HPDE6-E6E7 (cell line): ENCODE measurements at regions not wholly inside any gene's neighbourhood (a gene's known extent, or its start where the extent isn't known, plus 50 kb on each side); places are given as distances from the start of the nearest gene placed in this dataset.
"Not testable (repeated sequence)": the region's sequence is repeated elsewhere in the genome, so short reads cannot be mapped to it uniquely, and the experiment has no call there.

Experiments used
- DNase-seq: peaks from one replicate; pipeline ENCODE4 v3.0.0; 2011; ENCODE audit warnings: missing footprints; ENCODE audit errors: extremely low spot score

DNA sequence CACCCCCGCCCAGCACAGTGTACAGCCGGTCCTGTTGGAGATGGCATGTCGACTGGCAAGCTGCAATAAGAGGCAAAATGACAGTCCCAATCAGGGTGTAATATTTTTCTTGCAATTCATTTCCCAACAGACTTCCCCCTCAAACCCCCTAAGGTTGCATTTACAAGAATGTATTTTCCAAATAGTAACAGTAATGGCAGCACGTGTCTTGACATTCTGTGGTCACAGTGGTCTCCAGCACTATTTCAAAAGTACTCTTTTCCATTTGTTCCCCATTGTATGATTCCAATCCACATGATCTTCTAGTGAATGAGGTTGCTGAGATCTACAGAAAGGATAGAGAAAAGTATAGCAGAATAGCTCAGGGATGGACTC lies 97.8 kb upstream of the CARMIL1 start:
- no peak for DNase-seq

DNA sequence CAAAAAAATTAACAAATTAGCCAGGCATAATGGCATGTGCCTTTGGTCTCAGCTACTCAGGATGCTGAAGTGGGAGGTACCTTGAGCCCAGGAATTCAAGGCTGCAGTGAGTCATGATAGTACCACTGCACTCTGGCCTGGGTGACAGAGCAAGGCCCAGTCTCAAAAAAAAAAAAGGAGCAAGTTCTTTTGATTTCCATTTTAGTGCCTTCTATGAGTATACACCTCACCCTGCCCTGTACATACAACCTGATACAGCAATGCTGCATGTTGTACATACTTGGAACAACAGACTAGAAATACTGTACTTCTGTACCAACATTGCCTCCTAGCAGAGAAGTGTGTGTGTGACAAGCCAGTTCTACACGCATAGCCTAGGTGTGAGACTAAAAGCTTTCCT lies 97.3 kb upstream of the CARMIL1 start:
- no peak for DNase-seq

DNA sequence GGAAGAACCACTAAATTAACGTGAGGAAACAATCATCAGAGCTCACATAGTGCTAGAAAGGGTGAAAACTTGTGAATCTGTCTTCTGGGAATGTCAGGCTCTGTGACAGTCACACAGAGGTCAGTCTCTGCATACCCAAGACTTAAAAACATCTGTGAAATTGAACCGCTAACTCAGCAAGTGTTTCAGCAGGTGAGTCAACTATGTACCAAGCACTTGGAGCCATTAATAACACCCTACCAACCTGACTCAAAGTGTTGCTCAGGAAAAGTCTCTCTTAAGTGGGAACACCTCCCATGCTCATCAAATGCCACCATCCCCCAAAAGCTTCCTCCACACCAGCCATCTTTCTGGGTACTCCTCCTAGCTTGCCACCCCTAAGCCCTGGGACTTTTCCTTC lies 92.3 kb upstream of the CARMIL1 start:
- DNase-seq, result no peak

DNA sequence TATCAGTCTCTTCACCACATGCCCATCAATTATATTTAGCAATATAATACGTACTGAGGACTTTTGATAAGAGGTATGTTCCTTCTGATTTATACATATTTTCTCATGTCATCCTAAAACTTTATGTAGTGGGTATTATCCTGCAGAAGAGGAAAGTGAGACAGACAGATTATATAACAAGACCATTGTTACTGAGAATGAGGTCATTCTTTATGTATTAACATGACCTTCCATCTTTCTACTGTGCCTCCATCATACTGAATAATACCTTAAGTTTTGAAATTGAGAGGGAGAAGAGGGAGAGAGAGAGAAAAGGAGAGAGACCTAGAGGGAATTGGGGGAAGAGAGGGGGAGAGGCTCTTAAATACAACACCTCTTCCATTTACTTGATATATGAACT lies 90.9 kb upstream of the CARMIL1 start:
- no peak for DNase-seq

DNA sequence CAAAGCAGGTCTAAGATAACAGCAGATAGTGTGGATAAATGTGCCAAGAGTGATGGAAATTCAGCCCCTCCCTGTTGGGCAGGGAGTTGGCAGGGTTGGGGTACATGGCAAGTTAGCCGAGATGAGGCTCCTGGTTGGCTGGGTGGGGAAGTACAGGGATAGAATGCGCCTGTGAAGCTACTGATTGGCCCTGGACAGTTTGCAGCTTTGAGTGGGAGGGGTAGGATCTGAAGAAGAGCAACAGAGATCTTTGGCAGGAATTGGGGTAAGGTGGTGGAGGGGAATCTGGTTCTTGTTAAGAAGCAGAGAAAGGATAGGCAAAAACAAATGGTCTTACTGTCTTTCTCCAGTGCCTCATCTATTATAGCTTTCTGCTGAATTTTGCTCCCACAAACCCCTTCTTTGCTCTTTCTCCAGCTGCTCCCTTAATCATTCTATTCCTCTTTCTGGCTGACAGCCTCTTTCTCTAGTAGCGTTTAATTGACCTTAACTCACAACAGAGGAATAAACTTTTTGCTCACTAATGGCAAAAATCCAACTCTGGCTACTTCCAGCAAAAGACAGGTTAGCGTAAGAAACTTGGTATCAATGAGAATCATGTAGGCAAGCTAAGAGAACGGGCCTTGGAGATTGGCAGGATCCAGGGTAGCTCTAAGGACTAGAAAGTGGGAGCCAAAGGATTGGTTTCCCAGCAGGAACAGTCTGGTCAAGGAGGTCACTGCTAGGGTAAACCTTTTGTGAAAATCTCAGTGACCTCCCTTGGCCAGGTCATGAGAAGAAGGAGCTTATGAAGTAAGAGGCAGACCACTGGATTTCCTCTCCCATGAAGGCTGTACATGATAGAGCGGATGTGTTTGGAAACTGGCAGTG lies 86.3 kb upstream of the CARMIL1 start:
- DNase-seq, result no peak

DNA sequence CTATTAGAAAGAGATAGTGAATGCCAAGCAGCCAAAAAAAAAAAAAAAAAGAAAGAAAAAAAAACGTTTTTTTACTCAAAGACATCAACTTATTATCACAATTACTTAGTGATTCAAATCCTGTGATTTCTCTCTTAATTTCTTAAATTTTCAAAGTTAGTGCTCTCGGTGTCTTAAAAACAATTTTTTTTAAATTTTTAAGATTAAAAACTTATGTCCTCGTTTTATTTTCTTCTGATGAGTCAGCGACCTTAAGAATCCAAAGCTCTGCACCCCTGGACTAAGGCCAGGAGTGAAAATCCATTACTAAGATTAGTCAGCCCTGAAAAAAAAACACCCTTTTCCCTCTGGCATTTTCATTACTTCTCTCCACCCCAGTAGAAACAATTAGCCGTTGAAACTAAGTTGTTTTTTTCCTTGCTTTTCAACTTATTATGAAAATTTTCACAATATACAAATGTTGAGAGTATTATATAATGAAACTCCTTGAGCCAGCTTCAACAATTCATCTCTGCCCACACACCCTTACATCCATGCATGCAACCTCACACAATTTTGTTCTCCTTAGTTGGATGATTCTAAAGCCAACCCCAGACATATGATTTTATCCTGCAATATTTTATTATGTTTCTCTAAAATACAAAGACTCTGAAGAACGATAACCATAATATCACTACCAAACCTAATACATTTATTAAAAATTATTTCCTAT lies 85.6 kb upstream of the CARMIL1 start:
- DNase-seq, result peak; percentile 64

DNA sequence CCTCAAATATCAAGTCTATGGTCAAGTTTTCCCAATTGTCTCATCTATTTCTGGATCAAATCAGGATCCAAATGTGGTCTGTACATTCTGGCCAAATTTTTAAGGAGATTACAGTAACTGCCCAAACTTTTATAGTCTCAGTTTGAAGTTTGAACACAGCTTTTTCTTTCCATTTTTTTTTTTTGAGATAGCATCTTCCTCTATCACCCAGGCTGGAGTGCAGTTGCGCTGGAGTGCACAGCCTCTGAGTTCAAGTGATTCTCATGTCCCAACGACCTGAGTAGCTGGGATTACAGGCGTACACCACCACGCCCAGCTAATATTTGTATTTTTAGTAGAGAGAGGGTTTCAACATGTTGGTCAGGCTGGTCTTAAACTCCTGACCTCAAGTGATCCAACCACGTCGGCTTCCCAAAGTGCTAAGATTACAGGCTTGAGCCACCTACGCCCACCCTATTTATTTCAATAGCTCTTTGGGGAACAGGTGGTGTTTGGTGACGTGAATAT lies 84.9 kb upstream of the CARMIL1 start:
- DNase-seq, result no peak

DNA sequence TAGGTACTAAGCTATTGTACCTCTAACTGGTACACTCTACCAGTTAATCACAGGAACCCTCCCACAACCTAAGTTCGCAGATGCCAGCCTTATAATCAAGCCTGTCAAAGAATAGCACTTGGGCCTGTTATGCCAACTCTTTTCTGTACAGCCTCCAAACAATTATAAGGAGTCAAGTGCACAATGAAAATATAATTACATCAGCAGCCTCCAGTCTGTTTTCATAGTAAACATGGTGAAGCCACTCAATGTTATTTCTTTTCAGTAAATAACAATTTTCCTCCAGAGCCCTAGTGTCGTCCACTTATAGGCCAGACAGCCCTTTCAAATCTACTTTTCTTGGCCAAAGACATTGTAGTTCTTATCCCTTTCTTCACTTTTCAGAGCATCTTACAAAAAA lies 82.7 kb upstream of the CARMIL1 start:
- DNase-seq, result no peak

DNA sequence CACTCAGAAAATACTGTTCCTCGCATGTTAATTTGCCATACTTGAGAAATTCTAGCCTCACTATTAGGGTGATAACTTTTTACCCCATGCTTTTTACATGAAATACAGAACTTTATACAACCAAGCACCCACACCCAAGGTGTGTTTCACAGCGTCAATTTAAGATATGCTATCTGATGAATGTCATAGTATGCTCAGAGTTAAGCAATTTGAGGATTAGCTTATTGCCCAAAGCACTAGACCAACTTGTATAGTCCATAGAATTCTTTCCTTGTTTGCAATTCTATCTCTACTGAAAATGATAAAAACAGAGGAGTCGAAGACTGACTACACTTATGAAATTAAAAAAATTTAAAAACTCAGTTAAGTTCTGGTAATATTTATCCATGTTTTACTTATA lies 82.1 kb upstream of the CARMIL1 start:
- DNase-seq, result no peak

DNA sequence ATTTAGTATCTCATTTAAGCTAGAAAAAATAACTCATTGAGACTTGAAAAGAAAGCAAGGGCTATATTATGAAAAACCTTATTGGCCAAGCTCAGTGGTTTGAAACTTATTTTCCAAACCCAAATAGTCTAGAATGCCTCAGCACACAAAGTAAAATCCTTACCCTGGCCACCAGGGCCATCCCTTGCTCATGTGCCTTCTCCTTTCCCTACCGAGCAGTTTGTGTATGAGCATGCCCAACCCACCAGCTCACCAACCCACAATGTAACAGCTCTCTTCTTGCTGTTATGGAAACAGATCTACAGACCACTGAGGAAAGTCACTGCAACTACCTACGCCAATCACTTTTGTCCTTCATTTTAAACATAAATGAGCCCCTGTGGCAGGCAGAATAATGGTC lies 79.6 kb upstream of the CARMIL1 start:
- no peak for DNase-seq

DNA sequence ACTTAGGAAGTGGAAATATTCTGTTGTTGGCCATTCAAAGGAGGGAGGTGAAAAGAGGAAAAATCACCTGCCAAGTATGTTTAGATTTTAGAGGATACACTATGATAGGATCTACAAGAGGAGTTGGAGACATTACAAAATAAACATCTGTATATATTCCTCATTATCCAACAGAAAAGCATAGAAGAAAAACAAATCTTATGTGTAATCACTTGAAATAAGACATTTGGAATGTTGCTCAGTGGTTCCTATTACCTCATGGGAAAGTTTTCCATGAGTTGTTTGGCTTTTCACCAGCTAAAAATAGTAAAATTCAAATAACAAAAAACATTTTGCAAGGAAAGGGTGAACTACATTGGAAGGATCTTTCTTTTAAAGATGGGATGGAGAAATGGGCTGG lies 76.7 kb upstream of the CARMIL1 start:
- DNase-seq, result no peak

DNA sequence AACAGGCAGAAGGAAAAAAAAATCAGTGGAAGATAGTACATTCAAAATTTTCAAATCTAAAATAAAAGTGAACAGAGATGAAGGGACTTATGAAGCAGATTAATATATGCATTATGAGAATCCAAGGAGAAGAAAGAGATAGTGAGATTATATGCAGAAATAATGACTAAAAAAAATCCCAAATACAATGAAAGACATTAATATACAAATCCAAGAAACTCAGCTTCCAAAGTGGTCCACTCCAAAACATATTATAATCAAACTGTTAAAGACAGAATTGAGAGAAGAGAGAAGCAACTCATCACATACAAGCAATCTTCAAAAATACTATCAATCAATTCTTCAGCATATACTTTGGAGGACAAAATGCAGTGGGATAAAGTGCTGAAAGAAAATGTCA lies 73.5 kb upstream of the CARMIL1 start:
- no peak for DNase-seq

DNA sequence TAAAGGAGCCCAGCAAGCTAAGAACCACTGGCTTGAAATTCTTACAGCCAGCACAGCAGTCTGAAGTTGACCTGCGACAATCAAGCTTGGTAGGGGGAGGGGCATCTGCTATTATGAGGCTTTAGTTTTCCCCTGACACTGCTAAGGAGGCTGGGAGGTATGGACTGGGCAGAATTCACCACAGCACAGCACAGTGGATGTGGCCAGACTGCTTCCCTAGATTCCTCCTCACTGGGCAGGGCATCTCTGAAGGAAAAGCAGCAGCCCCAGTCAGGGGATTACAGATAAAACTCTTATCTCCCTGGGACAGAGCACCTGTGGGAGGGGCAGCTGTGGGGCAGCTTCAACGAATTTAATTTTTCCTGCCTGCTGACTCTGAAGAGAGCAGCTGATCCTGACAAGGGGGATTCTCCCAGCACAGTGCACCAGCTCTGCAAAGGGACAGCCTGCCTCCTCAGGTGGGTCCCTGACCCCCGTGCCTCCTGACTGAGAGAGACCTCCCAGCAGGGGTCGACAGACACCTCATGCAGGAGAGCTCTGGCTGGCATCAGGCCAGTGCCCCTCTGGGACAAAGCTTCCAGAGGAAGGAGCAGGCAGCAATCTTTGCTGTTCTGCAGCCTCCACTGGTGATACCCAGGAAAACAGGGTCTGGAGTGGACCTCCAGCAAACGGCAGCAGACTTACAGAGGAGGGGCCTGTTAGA lies 71.6 kb upstream of the CARMIL1 start:
- not testable (repeated sequence) for DNase-seq

DNA sequence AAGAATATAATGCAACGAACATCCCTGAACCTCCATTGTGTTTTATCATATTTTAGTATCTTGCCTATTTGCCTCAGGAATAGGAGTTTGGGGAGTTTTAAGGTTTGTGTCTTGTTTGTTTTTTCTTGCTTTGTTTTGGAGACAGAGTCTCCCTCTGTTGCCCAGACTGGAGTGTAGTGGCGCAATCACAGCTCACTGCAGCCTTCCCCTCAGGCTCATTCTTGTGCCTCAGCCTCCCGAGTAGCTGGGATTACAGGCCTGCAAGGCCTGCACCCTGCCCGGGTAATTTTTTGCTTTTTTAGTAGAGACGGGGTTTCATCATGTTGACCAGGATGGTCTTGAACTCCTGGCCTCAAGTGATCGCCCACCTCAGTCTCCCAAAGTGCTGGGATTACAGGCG lies 63.3 kb upstream of the CARMIL1 start:
- DNase-seq, result no peak

DNA sequence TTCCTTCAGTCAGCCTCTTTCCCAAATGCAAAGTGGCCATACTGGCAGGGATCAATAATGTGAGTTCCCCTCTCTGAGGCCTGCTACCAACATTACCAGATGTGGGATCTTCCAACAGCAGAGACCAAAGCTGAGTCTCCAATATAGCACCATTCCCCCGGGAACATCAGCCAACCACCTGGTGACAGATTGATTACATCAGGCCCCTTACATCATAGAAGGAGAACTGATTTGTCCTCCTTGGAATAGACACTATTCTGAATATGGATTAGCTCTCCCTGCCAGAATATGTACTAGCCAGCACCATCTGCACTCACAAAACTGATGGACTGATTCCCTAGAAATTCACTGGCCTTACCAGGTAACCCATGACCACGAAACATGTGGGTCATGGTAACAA lies 61.9 kb upstream of the CARMIL1 start:
- DNase-seq, result no peak

DNA sequence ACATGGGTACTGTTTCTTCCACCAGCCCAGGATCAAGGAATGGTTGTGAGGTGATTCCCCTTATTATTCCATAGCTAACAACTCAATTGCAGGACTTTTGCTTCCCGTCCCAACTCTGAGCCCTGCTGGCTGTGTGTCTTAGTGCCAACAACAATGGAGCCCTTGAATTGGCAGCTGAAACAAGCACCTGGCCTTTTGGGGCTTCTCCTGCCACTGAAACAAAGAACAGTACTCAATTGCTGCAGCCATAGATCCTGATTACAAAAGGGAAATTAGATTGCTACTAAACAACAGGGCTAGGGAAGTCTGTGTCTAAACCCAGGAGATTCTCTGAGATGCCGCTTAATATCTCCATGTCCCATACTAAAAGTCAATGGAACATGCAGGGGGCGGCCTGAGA lies 61.3 kb upstream of the CARMIL1 start:
- DNase-seq, result no peak

DNA sequence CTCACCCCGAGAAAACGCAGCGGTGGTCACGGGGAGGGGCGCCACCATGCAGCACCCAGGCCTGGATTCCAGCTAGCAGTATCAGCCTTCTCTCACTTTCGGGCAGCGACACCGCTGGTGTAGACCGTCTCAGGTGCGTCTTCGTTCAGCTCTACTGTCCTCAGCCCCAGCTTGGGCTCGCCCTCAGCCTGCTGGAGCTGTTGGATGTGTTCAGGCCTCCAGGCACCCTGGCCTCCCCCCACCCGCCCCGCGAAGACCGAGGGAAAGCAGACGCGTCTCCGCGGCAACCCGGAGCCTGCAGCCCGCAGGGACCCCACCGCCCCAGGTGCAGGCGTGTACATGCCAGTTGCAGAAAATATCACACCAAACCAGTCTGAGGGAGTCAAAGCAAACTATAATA lies 60.8 kb upstream of the CARMIL1 start:
- DNase-seq, result no peak

DNA sequence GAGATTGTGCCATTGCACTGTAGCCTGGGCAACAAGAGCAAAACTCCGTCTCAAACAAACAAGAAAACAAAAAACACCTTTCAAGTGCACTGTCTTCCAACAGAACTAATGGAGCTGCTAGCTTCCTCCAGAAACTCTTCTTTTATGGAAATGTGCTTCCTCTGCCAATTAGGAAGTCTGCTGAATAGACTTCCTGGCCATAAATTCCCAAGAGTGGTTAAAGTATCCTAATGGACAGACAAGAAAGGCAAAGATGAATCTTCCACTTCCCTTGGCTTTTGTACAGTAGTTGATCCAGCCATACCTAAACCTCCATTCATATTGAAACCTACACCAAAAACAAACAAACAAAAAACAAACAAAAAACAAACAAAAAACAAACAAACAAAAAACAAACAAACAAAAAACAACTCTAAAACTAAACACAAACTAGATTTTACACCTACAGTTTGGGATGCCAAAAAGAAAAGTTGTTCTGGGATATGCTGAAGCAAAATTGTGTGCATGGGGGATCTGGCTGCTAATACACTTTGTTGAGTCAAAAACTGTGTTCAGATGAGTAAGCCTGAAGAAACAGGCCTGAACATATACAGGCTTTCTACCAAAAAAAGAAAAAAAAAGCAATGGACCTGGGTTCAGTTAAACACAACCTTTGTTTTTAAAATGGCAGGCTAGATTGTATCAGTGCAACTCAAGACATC lies 59.8 kb upstream of the CARMIL1 start:
- no peak for DNase-seq

DNA sequence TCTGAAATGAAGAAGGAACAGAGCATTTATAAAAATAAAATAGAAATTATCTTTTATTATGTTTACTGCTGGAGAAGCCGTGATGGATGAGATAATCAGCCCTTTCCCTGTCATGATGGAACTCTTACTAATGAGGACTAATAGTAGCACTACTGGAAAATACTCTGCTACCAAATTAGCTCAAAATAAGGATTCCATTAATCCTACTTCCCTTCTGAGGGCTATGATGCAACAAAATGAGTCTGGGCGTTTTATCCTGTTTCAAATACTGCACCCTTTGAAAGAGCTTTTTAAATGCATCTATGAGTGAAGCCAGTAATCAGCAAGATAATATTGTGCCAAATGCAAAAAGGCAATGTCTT lies 59.3 kb upstream of the CARMIL1 start:
- DNase-seq, result no peak

DNA sequence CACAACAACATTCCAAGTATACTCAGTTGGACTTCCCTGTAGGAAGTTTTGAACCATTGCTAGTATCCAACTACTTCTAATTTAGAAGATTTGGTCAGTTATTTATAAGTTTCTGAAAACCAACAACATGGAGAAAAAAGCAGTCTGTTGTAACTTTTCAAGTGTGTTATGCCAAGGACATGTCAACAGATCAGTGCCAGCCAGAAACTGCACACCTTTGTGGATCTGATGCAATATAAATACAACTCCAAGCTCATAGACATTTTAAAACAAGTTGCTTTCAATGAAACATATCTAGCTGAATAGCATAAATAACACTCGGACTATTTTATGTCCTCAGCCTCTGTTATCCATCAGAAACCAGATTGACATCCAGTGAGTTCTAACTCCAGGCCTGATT lies 58.3 kb upstream of the CARMIL1 start:
- no peak for DNase-seq

DNA sequence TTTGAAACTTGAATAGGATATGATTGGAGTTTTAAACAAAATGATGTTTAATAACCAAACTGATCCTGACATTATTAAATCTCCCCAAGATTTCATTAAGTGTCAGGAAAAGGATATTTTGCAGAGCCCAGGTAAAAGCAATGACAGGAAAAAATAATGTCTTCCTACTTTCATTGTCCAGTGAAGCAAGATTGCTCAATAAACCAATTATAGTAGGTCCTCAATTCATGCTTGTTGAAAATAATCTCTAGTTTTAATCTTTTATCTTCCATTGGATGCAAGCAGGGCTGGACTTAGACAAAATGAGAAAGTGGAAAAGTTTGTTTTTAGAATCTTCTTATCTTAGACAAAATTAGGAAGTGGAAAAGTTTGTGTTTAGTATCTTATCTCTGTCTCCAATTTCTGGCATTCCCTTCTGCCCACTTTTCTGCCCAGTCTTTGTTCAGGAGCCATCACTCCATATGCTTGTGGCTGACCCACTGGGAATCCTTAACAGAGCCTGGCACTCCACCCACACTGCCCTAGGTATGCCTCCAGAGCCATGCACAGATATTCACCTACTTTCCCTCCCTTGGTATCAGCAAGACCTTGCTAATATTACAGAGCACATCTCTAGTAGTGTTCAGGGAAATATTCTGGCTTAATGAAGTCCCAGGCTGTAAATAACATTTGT lies 57.0 kb upstream of the CARMIL1 start:
- no peak for DNase-seq
